CD4-positive, alpha-beta T cell treated with Interferon alpha-2 for 1 hour (primary cell): ENCODE measurements at regions not wholly inside any gene's neighbourhood (a gene's known extent, or its start where the extent isn't known, plus 50 kb on each side); places are given as distances from the start of the nearest gene placed in this dataset.
"Not testable (repeated sequence)": the region's sequence is repeated elsewhere in the genome, so short reads cannot be mapped to it uniquely, and the experiment has no call there.

ENCODE experiments used
- DNase-seq, 2 donors: peaks; one replicate each; pipeline ENCODE4 v3.0.0-alpha.2; 2020 to 2022

- DNase-seq, result no peak
Measured at GRCh38 chr9:22654833-22655232, 208.2 kb downstream of the DMRTA1 start.

DNA sequence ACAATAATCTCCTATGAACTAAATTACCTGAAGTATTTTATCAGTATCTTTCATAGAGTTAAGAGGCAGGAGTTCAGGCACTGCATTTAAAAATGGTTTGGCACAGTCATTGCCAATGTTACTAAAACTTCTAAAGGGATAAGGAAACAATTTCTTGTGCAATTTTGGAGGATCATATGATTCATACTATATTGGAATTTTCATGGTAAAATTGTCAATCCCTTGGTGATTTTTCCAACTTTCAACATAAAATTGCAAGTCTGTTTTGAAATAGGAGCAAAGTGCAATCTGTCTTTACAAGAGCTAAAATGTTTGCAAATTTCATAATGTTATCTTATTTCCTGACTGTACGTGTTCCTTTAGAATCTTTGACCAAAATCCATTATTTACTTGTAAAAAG is 211.1 kb downstream of the DMRTA1 start:
- no peak for DNase-seq

DNA sequence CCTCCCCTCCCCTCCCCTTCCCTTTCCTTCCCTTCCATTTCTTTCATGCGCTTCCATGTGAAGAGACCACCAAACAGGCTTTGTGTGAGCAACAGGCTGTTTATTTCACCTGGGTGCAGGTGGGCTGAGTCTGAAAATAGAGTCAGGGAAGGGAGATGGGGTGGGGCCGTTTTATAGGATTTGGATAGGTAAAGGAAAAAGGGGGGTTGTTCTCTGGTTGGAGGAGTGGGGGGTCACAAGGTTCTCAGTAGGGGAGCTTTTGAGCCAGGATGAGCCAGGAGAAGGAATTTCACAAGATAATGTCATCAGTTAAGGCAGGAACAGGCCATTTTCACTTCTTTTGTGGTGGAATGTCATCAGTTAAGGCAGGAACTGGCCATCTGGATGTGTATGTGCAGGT is 211.9 kb downstream of the DMRTA1 start:
- DNase-seq, result not testable (repeated sequence)

GRCh38 chr9:22682536-22682935 is 235.9 kb downstream of the DMRTA1 start:
- DNase-seq, result no peak

- no peak for DNase-seq
Measured at GRCh38 chr9:22682961-22683699, 236.5 kb downstream of the DMRTA1 start.

- DNase-seq, result no peak
Measured at GRCh38 chr9:22683700-22684075, 237.1 kb downstream of the DMRTA1 start.

DNA sequence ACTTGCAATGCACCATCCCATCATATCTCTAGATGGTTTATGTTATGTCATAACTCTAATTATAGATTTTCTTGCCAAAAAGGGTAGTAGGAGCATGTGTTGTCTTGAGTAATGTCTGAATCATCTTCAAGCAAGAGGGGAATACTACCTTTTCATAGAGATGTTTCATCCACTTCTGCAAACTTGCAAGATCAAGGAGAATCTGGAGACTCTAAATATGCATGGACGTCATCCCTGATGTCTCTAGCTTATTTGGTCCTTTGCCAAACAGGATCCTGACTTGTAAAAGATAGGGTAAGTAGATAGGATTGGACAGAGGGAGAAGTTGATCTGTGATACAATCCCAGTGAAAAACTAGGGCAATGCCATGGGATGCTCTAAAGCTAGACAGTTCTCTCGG is 246.5 kb downstream of the DMRTA1 start:
- no peak for DNase-seq

DNA sequence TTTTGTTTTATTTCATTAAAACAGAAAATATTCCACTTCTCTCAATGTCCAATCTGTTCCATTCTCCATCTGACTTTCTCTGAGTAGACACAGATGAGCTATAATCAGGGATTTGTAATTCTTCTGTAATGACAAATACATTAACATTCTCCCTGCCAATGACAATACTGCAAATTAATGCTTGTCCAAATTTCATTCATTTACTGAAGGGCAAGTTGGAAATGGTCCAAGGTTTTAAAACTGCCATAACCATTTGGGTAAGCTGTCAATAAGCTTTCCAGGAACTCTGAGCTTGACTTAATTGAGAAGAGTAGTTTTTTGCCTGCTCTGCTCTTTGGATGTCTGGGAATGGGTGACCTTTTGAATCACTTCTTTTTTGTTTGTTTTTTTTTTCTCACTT is 253.5 kb downstream of the DMRTA1 start:
- no peak for DNase-seq

GRCh38 chr9:22718653-22719052 is 272.0 kb downstream of the DMRTA1 start:
- no peak for DNase-seq

DNA sequence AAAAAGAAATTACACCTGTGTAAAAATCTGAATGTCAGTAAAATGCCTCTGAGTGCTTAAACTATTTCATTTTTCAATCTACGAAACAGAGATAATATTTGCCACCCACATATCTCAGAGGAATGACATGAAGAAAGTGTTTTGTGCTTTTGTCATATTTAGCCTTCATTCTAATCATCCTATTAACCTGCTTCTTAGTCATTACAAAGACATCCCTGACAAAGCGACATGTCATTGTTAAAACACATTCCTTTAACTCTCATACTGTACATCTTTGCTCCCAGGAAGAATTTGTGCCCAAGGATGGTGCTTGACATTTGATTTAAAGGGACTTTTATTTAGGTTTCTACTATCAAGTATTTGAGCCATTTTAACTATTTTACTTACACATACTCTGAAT is 275.9 kb downstream of the DMRTA1 start:
- no peak for DNase-seq

DNA sequence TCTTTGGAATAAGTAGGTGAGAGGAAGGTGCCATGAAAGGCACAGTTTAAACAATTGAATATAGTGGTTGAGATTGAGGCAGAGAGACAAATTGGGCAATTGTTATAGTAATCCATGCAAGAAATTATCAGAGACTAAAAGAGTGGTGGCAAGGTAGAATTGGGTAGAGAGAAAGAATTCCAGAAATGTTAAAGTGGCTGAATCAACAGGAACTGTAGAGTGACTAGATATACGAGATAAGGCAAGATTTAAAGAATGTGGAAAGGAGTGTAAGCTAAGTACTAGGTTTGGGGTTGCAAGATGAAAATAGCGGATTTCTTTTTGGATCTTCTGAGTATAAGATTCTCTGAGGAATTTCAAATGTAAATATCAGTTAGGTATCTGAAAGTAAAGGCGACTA is 285.2 kb downstream of the DMRTA1 start:
- no peak for DNase-seq

DNA sequence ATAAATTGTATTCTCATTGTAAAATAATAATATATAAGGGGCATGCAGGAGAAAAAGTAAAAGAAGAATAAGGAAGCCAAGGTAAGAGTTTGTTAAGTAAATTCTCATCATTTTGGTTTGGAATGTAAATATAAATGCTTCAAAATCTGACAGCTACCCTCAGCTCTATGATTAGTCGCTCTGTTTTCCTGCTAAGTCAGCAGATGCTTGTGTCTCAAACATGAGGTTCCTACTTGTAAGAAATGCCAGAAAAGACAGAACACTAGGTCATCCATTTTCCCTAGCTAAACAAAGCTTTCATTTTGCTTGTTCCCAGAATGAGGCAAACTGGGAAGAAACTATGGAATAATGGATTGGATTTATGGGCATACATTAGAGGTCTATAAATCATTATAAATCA is 293.1 kb downstream of the DMRTA1 start:
- DNase-seq, result no peak

GRCh38 chr9:22740781-22741180 is 294.2 kb downstream of the DMRTA1 start:
- DNase-seq, result no peak

DNA sequence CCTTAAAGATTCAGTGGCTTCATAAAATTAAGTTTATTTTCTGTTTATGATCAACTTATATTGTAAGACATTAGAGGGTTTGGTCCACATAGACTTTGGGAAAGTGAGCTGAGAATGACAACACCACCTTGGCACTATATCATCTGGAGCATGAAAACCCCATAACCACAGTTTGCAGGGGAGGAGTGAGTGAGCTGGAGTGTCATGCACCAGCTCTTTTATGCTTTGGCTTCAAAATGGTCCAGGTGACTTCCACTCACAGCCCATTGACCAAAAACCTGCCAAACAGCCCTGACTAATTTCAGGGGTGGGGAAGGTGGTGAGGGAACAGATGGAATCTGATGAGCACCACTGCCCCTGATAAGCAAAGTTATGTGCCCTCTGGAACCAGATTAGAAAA is 295.8 kb downstream of the DMRTA1 start:
- DNase-seq, result no peak

DNA sequence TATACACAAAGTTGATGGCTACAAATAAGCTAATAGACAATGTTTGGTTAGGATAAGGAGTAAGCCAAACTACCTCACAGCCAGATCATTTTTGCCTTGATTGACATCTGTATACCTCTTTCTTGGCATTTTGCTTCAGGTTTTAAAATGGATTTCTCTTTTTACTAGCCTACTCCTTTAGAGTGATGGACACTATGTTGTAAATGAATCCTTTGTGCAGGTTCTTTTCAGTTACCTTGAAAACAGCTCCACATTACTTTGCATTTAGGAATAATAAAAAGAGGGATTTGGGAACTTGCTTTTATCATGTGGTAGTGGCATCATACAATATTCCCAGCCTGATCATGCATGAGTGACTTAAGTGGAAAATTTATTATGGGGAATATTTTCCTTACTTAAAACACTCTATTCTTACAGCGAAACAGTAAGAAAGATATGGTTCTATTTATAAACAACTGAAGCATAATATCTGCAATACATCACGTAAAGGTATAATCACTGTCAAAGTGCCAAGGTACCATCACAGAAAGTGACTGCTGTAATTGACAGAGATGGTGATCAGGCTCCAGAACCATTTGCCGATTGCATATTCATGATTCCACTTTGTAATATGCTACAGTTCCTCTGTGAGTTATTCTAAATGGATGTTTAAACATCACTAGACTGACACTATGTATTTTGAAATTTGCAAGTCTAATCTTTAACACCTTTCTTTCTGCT is 327.0 kb downstream of the DMRTA1 start:
- DNase-seq, result no peak

DNA sequence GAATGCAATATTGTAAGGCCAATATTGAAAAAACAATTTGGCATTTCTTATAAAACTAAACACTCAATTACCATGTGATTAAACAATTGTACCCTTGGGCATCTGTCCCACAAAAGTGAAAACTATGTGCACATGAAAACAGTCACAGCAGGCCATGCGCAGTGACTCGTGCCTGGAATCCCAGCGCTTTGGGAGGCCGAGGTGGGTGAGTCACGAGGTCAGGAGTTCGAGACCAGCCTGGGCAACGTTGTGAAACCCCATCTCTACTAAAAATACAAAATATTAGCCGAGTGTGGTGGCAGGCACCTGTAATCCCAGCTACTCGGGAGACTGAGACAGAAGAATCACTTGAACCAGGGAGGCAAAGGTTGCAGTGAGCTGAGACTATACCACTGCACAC is 343.7 kb downstream of the DMRTA1 start:
- no peak for DNase-seq

DNA sequence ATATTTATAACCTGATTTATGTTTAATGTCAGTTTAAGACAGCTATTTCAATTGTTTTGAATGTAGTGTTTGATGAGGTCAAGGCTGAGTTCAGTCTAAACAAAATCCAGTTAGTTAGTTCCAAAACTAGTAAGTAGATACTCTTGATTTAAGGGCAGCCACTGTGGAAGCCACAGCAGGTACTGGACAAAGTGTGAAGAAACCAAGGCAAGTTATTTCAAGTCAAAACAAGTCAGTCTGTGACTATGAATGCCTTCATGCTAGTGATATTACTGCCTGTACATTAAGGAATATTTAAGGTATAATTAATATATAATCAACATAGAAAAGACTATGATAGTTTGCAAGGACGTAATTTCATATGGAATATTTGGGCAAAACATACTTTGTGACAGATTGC is 362.3 kb downstream of the DMRTA1 start:
- DNase-seq, result no peak

- DNase-seq, result no peak
Measured at GRCh38 chr9:22809371-22809770, 362.7 kb downstream of the DMRTA1 start.

DNA sequence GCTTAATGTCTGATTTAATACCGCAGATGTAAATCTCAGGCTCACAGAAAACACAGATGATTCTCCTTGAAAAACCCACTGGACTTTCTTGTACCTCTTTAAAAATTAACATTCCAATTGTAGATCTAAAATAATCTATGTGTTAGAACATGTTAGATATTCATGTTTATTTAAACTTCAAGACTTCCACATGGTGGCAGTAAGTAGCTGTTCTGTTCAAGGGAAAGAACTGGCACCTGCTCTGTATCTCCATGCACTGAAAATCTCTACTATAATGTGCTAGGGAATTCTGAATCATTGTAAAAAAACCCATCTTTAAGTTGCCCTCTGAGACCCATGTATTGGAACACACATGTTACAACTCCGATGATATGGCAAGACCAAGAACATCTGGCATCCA is 366.9 kb downstream of the DMRTA1 start:
- no peak for DNase-seq

- no peak for DNase-seq
Measured at GRCh38 chr9:22815246-22815645, 368.6 kb downstream of the DMRTA1 start.

DNA sequence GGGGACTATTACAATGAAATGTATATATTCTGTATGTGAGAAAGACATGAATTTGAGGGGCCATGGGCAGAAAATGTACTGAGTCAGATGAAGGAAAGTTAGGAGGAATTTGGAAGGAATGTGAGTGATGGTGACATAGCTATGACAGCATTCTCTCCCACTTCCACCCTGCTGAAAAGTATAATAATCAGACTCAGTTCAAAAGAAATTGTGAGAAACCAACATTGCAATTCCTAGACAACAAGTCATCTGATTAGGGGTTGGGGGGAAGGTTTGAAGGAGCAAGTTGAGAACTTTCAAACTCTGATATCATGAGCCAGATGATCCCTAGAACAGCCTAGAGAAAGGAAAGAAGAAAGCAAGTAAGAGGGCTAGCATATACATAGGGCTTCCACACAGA is 370.6 kb downstream of the DMRTA1 start:
- DNase-seq, result no peak

DNA sequence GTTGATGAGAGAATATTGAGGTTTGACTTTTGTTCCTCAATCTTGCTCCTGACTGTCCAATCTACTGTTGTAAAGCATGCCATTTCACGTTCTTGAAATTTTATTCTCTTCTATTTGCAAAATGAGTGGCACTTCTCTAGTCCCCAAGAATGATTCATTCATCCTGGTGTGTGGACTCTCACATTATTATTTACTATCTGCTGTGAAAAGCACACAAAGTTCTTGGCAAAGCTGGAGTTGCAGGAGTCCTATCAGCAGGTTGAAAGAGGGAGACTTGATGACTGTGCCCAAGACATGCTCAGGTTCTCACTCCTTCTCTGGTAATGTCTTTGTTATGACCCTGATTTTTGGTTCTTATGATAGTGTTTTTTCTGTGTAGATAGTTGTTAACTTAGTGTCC is 382.6 kb downstream of the DMRTA1 start:
- DNase-seq, result no peak

- no peak for DNase-seq
Measured at GRCh38 chr9:22838266-22838665, 391.6 kb downstream of the DMRTA1 start.

- no peak for DNase-seq
Measured at GRCh38 chr9:22840641-22841040, 394.0 kb downstream of the DMRTA1 start.

- not testable (repeated sequence) for DNase-seq
Measured at GRCh38 chr9:22845243-22845642, 398.6 kb downstream of the DMRTA1 start.
